Rectal smooth muscle tissue (tissue), 1 donor: ENCODE measurements at regions not wholly inside any gene's neighbourhood (a gene's known extent, or its start where the extent isn't known, plus 50 kb on each side); places are given as distances from the start of the nearest gene placed in this dataset.
"Not testable (repeated sequence)": the region's sequence is repeated elsewhere in the genome, so short reads cannot be mapped to it uniquely, and the experiment has no call there.

Source experiments
- H3K27ac ChIP-seq: one replicate; pipeline ENCODE4 v1.7.0; 2013; ENCODE audit warnings: low read depth, low read length, inconsistent platforms
- H3K27me3 ChIP-seq: one replicate; pipeline ENCODE4 v1.7.0; 2013; ENCODE audit warnings: low read length; ENCODE audit not compliant: control insufficient read depth, insufficient read depth
- H3K36me3 ChIP-seq: one replicate; pipeline ENCODE4 v1.7.0; 2013; ENCODE audit warnings: low read length; ENCODE audit not compliant: control insufficient read depth, insufficient read depth
- H3K4me1 ChIP-seq: one replicate; pipeline ENCODE4 v1.7.0; 2013; ENCODE audit warnings: low read length; ENCODE audit not compliant: control insufficient read depth, insufficient read depth
- H3K4me3 ChIP-seq: one replicate; pipeline ENCODE4 v1.7.0; 2013; ENCODE audit warnings: low read length
- H3K9ac ChIP-seq: one replicate; pipeline ENCODE4 v1.7.0; 2013; ENCODE audit warnings: low read length

GRCh38 chr10:83542774-83543411, 596.4 kb upstream of the GHITM start:
- no peaks in the 10 kb centered on the region for H3K27me3 ChIP-seq
- H3K4me3 ChIP-seq = no peak overlapping the region
- H3K4me1 ChIP-seq = peaks cover 5% of the 10 kb centered on the region
- no peak overlapping the region for H3K27ac ChIP-seq
- H3K36me3 ChIP-seq = no peaks in the 10 kb centered on the region
- H3K9ac ChIP-seq = no peak overlapping the region

GRCh38 chr10:83543691-83544462, 595.4 kb upstream of the GHITM start:
- Histone ChIP-seq H3K9ac (no peak overlapping the region), H3K36me3 (no peaks in the 10 kb centered on the region), H3K27me3 (no peaks in the 10 kb centered on the region), H3K4me3 (no peak overlapping the region), H3K27ac (no peak overlapping the region), H3K4me1 (peaks cover 5% of the 10 kb centered on the region)

- Histone ChIP-seq H3K4me1 (no peaks in the 10 kb centered on the region), H3K27me3 (no peaks in the 10 kb centered on the region), H3K9ac (no peak overlapping the region), H3K4me3 (no peak overlapping the region), H3K27ac (no peak overlapping the region), H3K36me3 (no peaks in the 10 kb centered on the region)
These were observed 593.4 kb upstream of the GHITM start for GRCh38 chr10:83545901-83546391.

- not testable (repeated sequence) for H3K27ac ChIP-seq, H3K36me3 ChIP-seq, H3K4me3 ChIP-seq, H3K9ac ChIP-seq, H3K4me1 ChIP-seq, H3K27me3 ChIP-seq
These were observed 588.1 kb upstream of the GHITM start for GRCh38 chr10:83551190-83551589.

GRCh38 chr10:83553366-83553765, 585.9 kb upstream of the GHITM start:
- H3K9ac ChIP-seq = no peak overlapping the region
- no peak overlapping the region for H3K27ac ChIP-seq
- H3K4me1 ChIP-seq = no peaks in the 10 kb centered on the region

GRCh38 chr10:83555264-83555663, 584.0 kb upstream of the GHITM start:
- Histone ChIP-seq H3K4me3 (no peak overlapping the region), H3K27me3 (no peaks in the 10 kb centered on the region), H3K27ac (no peak overlapping the region), H3K36me3 (no peaks in the 10 kb centered on the region), H3K9ac (no peak overlapping the region), H3K4me1 (no peaks in the 10 kb centered on the region)

More at GRCh38 chr10:83553366-83553765, 585.9 kb upstream of the GHITM start:
- H3K4me3 ChIP-seq = no peak overlapping the region
- no peaks in the 10 kb centered on the region for H3K27me3 ChIP-seq
- no peaks in the 10 kb centered on the region for H3K36me3 ChIP-seq

GRCh38 chr10:83562381-83562780, 576.9 kb upstream of the GHITM start:
- Histone ChIP-seq H3K27ac (no peak overlapping the region), H3K27me3 (no peaks in the 10 kb centered on the region), H3K4me1 (no peaks in the 10 kb centered on the region), H3K4me3 (no peak overlapping the region), H3K36me3 (no peaks in the 10 kb centered on the region), H3K9ac (no peak overlapping the region)

- no peak overlapping the region for H3K27ac ChIP-seq
- no peaks in the 10 kb centered on the region for H3K4me1 ChIP-seq
- no peak overlapping the region for H3K9ac ChIP-seq
- no peaks in the 10 kb centered on the region for H3K27me3 ChIP-seq
- no peak overlapping the region for H3K4me3 ChIP-seq
- no peaks in the 10 kb centered on the region for H3K36me3 ChIP-seq
These were observed 574.3 kb upstream of the GHITM start for GRCh38 chr10:83564889-83565588.

- H3K27me3 ChIP-seq = no peaks in the 10 kb centered on the region
- H3K4me3 ChIP-seq = no peak overlapping the region
- H3K27ac ChIP-seq = no peak overlapping the region
These were observed 567.3 kb upstream of the GHITM start for GRCh38 chr10:83572036-83572435.

GRCh38 chr10:83574770-83575169, 564.5 kb upstream of the GHITM start:
- no peak overlapping the region for H3K27ac ChIP-seq
- H3K4me1 ChIP-seq = no peaks in the 10 kb centered on the region
- no peak overlapping the region for H3K4me3 ChIP-seq
- H3K27me3 ChIP-seq = no peaks in the 10 kb centered on the region
- no peak overlapping the region for H3K9ac ChIP-seq
- no peaks in the 10 kb centered on the region for H3K36me3 ChIP-seq

More at GRCh38 chr10:83572036-83572435, 567.3 kb upstream of the GHITM start:
- Histone ChIP-seq H3K4me1 (no peaks in the 10 kb centered on the region), H3K9ac (no peak overlapping the region), H3K36me3 (no peaks in the 10 kb centered on the region)

- no peaks in the 10 kb centered on the region for H3K36me3 ChIP-seq
- H3K9ac ChIP-seq = no peak overlapping the region
- H3K27me3 ChIP-seq = no peaks in the 10 kb centered on the region
- H3K4me3 ChIP-seq = no peak overlapping the region
- H3K4me1 ChIP-seq = no peaks in the 10 kb centered on the region
- H3K27ac ChIP-seq = no peak overlapping the region
These were observed 561.9 kb upstream of the GHITM start for GRCh38 chr10:83577421-83577820.

- H3K36me3 ChIP-seq = no peaks in the 10 kb centered on the region
- no peak overlapping the region for H3K27ac ChIP-seq
- H3K27me3 ChIP-seq = no peaks in the 10 kb centered on the region
- no peak overlapping the region for H3K9ac ChIP-seq
- H3K4me1 ChIP-seq = no peaks in the 10 kb centered on the region
- H3K4me3 ChIP-seq = no peak overlapping the region
These were observed 558.8 kb upstream of the GHITM start for GRCh38 chr10:83580373-83581012.
